Osteocyte (in vitro differentiated cells): ENCODE measurements at regions not wholly inside any gene's neighbourhood (a gene's known extent, or its start where the extent isn't known, plus 50 kb on each side); places are given as distances from the start of the nearest gene placed in this dataset.

Experiments
- DNase-seq: peaks from one replicate; pipeline ENCODE4 v3.0.0; 2021; ENCODE audit warnings: mixed read lengths; ENCODE audit not compliant: unreplicated experiment; ENCODE audit errors: extremely low spot score
- H3K27ac Mint-ChIP-seq: one replicate; pipeline ENCODE4 v1.8.0; 2021; ENCODE audit warnings: mild to moderate bottlenecking, mixed read lengths; ENCODE audit not compliant: unreplicated experiment
- H3K27me3 Mint-ChIP-seq: one replicate; pipeline ENCODE4 v1.8.0; 2021; ENCODE audit warnings: mixed read lengths; ENCODE audit not compliant: unreplicated experiment
- H3K36me3 Mint-ChIP-seq: one replicate; pipeline ENCODE4 v1.8.0; 2021; ENCODE audit warnings: mixed read lengths; ENCODE audit not compliant: unreplicated experiment
- H3K4me1 Mint-ChIP-seq: one replicate; pipeline ENCODE4 v1.8.0; 2021; ENCODE audit warnings: mixed read lengths; ENCODE audit not compliant: unreplicated experiment
- H3K4me3 Mint-ChIP-seq: one replicate; pipeline ENCODE4 v1.8.0; 2021; ENCODE audit warnings: mild to moderate bottlenecking, moderate library complexity, mixed read lengths; ENCODE audit not compliant: unreplicated experiment
- H3K9me3 Mint-ChIP-seq: one replicate; pipeline ENCODE4 v1.8.0; 2021; ENCODE audit warnings: mixed read lengths; ENCODE audit not compliant: unreplicated experiment
- TF ChIP-seq, protein P1 (sequence below): fragments of 200-600 bp; sonication (generic); IDR thresholded peaks from 2 replicates; pipeline ENCODE4 v1.5.0; 2021; ENCODE audit warnings: antibody characterized with exemption, mild to moderate bottlenecking, moderate library complexity

GRCh38 chr17:74037320-74037719, 166.2 kb upstream of the RPL38 start:
- H3K36me3 Mint-ChIP-seq: no peaks in the 10 kb centered on the region
- no peak overlapping the region for H3K27ac Mint-ChIP-seq
- DNase-seq: no peak
- no peaks in the 10 kb centered on the region for H3K9me3 Mint-ChIP-seq
- H3K4me3 Mint-ChIP-seq: no peak overlapping the region
- TF ChIP-seq, protein P1, sequence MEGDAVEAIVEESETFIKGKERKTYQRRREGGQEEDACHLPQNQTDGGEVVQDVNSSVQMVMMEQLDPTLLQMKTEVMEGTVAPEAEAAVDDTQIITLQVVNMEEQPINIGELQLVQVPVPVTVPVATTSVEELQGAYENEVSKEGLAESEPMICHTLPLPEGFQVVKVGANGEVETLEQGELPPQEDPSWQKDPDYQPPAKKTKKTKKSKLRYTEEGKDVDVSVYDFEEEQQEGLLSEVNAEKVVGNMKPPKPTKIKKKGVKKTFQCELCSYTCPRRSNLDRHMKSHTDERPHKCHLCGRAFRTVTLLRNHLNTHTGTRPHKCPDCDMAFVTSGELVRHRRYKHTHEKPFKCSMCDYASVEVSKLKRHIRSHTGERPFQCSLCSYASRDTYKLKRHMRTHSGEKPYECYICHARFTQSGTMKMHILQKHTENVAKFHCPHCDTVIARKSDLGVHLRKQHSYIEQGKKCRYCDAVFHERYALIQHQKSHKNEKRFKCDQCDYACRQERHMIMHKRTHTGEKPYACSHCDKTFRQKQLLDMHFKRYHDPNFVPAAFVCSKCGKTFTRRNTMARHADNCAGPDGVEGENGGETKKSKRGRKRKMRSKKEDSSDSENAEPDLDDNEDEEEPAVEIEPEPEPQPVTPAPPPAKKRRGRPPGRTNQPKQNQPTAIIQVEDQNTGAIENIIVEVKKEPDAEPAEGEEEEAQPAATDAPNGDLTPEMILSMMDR: no peak
- H3K27me3 Mint-ChIP-seq: peaks cover 1% of the 10 kb centered on the region
- H3K4me1 Mint-ChIP-seq: no peaks in the 10 kb centered on the region

GRCh38 chr17:74040291-74040690, 163.2 kb upstream of the RPL38 start:
- DNase-seq: no peak
- TF ChIP-seq, protein P1: no peak
- Mint-ChIP-seq H3K36me3 (no peaks in the 10 kb centered on the region), H3K4me1 (peaks cover 2% of the 10 kb centered on the region), H3K27me3 (no peaks in the 10 kb centered on the region), H3K9me3 (no peaks in the 10 kb centered on the region), H3K4me3 (no peak overlapping the region), H3K27ac (no peak overlapping the region)

- Mint-ChIP-seq H3K36me3 (no peaks in the 10 kb centered on the region), H3K27me3 (no peaks in the 10 kb centered on the region), H3K27ac (no peak overlapping the region), H3K4me3 (no peak overlapping the region), H3K4me1 (peaks cover 2% of the 10 kb centered on the region), H3K9me3 (no peaks in the 10 kb centered on the region)
- TF ChIP-seq, protein P1: no peak
- no peak for DNase-seq
These were observed 162.7 kb upstream of the RPL38 start for GRCh38 chr17:74040729-74041128.

GRCh38 chr17:74041869-74042640, 161.4 kb upstream of the RPL38 start:
- Mint-ChIP-seq H3K27ac (no peak overlapping the region), H3K4me3 (no peak overlapping the region), H3K9me3 (no peaks in the 10 kb centered on the region), H3K27me3 (no peaks in the 10 kb centered on the region), H3K36me3 (no peaks in the 10 kb centered on the region), H3K4me1 (peaks cover 2% of the 10 kb centered on the region)
- TF ChIP-seq, protein P1: no peak
- no peak for DNase-seq

DNA sequence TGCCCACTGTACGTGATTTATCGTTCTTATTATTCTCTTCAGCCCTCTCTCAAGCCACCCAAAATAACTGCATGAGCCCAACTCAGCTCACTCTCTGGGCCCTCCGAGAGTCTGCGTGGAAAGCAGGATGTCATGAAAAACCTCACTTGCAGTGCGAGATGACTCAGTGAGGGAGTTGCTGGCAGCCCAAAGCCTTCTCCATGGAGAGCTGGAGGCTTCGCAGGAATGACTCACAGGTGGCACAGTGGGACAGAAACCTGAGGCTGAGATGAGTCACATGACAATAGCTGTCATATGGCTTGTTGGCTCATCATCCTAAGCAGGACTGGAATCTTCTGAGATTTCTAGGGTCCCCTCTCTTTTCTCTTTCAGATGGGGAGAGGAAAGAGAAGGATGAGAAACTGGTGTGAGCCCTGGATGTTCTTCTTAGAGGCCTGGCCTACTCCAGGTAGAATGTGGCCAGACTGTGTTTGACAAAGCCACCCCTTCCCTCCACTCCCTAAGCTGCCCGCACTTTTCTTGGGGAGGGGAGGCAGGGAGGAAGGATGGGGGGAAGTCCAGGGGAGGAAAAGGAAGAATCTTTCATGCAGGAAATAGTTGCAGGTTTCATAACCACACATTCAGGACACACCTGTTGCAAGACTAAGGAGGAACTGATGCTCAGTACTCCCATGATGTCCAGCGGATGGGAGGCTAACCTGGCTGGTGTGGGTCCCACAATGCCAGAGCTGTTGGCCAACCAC, 160.6 kb upstream of the RPL38 start:
- H3K27ac Mint-ChIP-seq: no peak overlapping the region
- H3K36me3 Mint-ChIP-seq: no peaks in the 10 kb centered on the region
- no peak overlapping the region for H3K4me3 Mint-ChIP-seq
- no peaks in the 10 kb centered on the region for H3K9me3 Mint-ChIP-seq
- TF ChIP-seq, protein P1: no peak
- H3K4me1 Mint-ChIP-seq: peaks cover 2% of the 10 kb centered on the region
- H3K27me3 Mint-ChIP-seq: no peaks in the 10 kb centered on the region
- DNase-seq: no peak
